ENCODE measurements at regions not wholly inside any gene's neighbourhood (a gene's known extent, or its start where the extent isn't known, plus 50 kb on each side); places are given as distances from the start of the nearest gene placed in this dataset.

GRCh38 chr20:12860619-12861247 lies 148.0 kb upstream of the SPTLC3 start:
- TF ChIP-seq CTCF (IDR thresholded peaks at IDR 0.05; ENCODE audit: low read length) (no peak), EZH2 (IDR thresholded peaks at IDR 0.05; ENCODE audit: borderline replicate concordance, low read length) (no peak)
